Kasumi-1 (cell line): ENCODE measurements at regions not wholly inside any gene's neighbourhood (a gene's known extent, or its start where the extent isn't known, plus 50 kb on each side); places are given as distances from the start of the nearest gene placed in this dataset.

ENCODE experiments used
- DNase-seq, 2 experiments: peaks; one replicate each; lab custom pipeline; 2025; lab: John Stamatoyannopoulos, UW

DNA sequence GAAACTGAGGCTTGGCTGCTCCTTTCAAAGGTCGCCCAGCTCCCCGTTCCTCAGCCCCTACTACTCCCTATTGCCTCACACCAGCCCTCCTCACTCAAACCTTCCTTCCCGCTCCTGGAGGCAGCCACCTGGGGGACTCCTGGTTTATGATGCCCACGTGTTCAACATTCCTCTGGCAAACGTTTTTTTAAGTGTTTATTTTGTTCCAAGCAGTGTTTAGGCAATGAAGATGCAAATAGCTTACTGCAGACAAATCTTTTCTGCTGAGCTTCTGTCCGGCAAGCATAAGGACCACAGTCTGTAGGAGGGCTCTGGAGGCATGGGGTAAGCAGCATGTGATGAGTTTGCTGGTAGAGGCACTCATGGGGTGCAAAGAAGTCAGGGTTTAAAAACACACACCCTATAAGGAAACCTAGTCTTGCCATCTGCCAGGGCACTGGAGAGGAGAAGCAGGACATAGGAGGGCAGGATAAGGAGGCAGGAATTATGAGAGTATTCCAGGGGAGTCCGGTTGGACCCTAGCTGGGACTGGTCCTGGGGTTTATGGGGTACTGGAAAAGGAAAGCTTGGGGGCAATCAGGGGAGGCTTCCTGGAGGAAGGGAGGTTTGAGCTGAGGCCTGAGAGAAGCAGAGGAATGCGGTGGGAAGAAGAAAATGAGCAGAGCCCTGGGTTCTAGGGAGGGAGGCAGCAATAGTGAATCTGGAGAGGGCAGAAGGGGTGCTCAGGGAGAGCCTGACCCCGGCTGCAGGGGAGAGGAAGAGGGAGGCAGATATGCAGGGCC lies 123.3 kb downstream of the NCOR2 start:
- DNase-seq, result no peak

DNA sequence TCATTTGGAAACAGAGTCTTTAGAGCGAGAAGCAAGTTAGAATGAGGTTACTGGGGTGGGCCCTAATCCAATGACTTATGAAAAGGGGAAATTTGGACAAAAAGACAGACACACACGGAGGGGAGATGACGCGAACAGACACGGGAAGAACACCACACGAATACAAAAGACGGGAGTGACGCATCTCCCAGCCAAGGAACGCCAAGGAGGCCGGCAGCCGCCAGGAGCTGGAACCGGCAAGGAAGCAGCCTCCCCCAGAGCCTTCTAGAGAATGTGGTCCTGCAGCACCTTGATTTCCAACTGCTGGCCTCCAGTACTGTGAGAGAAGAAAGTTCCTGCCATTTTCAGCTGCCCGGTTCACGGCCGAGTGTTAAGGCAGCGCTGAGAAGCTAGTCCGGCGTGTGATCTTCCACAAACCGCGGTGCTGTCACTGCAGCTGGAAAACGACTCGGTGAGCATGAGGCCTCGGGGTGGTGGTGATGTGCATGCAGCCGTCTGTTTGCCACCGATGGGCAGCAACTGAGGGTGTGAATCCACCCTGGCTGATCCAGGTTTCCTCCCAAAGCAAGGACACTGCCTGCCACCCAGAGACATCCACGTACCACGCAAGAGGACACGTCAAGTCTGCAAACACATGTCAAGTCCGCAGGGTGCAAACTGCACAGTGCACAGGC lies 124.5 kb downstream of the NCOR2 start:
- DNase-seq, result no peak

DNA sequence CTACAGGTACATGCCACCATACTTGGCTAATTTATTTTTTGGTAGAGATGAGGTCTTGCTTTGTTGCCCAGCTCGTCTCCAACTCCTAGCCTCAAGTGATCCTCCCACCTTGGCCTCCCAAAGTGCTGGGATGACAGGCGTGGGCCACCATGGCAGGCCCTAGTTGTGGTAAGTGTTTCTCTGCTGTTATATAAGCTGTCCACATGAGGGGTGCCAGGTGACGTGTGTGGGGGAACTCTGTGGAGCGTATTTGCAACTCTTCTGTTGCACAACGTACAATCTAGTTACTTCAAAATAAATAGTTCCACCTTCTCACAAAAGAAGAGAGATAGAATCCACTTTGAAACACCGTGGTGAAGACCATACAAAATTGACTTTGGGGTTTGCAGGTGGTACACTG lies 125.1 kb downstream of the NCOR2 start:
- DNase-seq, result no peak

DNA sequence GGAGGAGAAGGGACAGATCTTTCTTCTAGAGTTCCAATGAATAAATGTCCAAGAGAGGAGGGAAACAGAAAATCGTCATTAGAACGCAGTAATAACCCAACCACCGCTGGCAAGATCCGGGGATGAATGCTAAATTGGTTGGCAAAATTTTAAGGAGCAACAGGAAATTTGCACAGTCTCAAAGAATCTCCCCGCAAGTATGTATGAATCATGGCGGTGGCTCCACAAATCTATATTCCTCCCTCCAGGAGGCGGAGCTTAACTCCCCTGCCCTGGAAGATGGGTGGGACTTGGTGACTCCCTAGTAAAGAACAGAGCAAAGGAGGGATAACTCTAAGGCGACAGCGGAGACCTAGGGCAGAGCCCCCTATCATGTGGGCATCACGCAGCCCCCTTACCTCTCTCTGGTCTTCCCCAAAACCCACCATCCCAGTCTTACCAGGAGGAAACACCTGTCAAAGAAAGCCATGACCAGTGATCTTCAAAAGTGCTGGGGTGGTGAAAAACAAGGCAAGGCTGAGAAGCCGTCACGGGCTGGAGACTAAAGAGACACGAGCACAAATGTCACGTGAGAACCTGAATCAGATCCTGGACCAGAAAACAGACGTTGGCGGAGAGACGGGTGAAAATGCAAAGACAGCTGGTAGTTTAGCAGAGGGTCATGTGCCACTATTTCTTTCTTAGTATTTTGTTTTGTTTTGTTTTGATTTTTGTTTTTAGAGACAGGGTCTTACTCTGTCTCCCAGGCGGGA lies 125.8 kb downstream of the NCOR2 start:
- no peak for DNase-seq

DNA sequence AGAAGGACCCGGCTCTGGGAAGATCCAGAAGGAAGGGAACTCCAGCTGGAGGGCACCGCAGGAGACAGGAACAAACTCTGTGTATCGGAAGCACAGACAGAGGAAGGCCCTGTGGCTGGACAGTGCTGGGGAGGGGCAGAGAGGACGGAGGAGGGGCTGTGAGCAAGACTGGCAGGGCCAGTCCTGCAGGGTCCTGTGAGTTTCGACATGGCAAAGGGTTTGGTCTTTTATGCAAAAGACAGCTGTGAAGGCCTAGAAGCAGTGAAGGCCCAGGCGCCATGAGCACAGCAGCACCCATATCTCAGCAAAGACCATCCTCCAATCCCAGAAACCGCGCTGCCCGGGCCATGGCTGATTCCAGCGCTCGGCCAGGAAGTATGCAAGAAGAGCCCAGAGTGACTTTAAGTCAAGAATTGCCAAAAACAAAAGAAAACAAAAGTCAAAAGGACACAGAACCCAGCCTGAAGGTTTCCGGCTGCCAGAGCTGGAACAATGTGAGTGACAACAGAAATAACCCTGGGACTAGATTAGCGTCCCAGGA lies 126.5 kb downstream of the NCOR2 start:
- no peak for DNase-seq

DNA sequence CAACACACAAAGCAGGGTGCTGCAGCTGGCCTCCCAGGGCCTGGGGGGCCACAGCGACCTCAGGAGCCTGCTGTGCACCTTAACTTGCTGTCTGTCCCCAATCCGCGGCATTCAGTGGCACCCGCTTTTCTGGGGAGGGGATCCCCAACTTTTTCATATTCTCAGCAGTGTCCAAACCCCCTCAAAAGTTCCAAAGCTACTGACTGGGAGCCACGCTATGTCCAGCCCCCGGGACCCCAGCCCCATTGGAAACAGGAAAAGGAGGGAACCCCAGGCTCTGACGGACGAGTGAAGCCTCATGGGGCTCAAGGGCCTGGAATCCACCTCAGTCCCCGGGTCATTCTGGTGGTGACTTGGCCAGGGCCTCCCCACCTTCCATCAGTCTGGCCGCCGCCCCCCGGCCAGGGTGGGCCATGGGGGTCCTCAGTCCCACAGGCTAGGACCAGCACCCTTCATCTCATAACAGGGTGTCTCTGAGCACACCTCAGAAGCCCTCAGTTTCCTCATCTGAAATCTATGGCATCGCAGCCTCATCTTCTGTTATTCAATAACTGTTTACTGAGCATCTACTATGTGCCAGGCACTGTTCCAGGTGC lies 127.3 kb downstream of the NCOR2 start:
- no peak for DNase-seq

DNA sequence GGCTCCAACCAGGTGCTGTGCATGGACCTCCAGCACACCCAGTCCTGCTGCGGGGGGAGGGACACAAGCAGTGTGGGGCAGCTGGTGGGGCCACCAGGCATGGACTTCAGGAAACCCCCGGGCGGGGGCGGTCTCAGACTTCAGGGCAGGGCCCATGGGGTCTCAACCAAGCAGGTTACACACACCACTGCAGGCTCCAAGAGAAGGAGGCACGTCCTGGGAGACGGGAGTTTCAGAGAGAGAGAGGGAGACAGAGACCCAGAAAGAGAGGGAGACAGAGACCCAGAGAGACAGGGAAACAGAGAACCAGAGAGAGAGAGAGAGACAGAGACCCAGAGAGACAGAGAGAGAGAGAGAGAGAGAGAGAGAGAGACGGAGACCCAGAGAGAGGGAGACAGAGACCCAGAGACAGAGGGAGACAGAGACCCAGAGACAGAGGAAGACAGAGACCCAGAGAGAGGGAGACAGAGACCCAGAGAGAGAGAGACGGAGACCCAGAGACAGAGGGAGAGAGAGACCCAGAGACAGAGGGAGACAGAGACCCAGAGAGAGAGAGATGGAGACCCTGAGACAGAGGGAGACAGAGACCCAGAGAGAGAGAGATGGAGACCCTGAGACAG lies 128.9 kb downstream of the NCOR2 start:
- DNase-seq, result no peak

DNA sequence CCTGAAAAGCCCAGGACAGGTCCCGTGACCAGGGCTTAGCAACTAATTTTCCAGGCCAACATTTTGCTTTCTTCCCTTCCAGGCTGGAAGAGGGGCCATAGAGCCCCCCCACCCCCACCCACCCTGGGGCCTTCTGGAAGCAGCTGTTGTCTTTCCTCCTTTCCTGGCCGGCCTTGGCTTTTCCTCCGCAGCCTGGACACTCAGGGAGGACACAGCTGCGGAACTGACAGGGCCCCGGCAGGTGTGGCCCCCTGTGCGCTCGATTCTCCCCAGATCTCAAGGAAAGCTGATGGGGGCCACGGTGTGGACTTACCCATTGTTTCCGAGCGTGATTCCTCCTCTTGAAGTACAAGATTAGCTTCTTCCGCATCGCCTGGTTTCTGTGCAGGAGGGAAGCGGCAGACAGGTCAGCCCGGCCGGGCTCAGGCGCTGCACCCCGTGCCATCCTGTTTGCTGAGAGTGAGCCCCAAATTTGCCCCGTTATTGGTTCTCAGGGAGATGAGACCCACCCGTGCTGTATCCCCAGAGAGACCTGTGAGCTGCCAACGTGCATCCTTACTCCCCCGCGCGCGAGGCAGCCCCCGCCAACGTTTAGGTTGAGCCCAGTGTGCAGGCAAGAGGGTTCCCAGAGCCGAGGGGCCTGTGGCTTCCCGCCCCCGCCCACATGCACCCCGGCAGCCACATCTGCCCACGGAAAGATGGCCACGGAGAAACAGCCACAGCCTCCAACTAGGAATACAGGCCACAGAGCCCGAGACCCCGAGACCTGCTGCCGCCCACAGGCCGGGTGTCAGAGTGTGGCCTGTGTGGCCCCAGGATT lies 129.6 kb downstream of the NCOR2 start:
- DNase-seq, result no peak

DNA sequence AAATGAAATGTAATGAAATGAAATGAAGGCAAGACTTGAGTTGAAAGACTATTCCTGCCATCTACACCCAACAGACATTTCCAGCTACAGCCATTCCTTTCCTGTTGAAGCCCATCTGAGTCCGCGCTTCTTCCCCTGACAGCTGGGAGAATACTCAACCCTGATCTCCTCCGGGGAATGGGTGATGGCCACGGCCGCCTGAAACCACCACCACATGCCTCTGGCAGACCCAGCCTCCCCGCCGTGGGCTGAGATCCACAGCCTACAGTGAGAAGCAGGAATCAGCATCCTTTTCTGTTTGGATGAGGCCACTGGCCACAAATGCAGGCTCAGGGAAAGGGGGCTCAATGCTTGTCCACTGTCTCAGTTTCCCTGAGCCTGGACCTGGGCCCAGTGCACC lies 130.3 kb downstream of the NCOR2 start:
- DNase-seq, result no peak

DNA sequence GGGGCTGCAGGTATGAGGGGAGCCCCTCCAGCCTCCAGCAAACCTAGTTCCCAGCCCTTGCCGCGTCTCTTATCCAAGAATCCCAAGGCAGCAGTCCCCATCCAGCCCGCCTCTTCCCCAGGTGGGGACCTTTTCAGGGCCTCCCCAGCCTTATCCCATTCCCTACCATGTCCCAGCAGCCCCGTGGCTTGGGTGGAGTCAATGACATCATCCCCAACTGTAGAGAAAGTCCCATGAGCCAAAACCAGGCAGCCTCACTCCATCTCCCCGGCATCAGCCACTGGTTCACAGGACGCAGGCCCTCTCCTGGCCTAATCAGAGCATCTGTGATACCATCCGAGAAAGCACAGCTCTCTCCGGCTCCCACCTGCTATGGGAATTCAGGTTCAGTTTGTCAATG lies 131.0 kb downstream of the NCOR2 start:
- no peak for DNase-seq

DNA sequence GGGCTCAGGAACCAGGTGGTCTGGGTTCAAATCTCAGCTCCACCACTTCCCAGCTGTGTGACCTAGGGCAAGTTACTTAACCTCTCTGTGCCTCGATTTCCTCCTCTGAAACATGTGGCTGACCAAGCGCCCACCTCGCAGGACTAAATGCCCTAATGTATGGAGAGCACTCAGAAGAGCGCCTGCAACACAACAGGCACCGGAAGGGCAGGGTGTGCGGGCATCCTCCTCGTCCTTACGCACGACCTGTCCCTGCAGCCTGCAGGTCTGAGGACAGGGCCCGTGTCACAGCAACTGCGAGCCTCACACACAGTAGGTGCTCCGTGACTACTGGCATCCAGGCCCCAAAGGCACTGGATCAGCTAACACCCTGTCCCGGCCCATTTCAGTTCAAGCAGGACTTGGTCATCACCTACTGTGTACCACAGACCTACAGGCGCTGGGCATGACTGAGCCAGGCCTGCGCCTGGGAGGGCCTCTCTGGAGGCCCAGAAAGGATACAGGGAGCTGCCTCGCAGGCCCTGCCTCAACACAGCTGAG lies 131.5 kb downstream of the NCOR2 start:
- DNase-seq, result no peak

DNA sequence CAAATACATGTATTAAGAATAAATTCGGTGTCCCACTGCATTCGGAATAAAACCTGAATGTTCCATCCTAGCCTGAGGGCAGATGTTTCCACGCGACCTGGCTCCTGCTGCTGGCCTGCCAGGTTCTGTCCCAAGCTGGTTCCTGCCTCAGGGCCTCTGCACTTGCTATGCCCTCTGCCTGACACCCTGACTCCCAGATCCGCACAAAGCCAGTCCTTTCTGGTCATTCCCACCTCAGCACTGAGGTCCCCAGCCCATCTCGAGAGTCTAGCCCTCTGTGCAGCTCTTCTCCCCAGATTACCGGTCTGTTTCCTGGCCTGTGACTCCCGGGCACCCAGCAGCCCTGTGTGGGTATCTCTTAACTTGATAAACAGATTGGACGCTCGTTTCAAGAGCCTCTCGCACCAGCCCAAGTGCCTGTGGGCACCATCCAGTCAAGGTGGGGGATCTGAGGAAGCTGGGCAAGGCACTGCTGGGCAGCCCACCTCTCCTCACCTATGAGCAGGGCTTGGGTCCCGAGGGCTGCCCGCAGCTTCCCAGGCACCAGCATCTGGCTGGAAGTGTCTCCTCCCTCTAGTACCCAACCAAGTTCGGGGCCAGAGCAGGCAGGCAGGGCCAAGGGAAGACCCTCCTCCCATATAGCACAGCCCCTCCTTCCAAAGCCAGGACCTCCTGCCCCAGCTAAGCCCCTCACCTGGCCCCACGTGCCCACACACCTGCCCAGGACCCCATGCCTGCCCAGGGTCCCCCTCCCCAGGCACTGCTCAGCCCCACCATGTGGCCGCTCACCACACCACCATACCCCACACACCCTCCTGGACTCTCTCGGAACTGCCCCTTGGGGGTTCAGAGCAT lies 132.2 kb downstream of the NCOR2 start:
- DNase-seq, result no peak

DNA sequence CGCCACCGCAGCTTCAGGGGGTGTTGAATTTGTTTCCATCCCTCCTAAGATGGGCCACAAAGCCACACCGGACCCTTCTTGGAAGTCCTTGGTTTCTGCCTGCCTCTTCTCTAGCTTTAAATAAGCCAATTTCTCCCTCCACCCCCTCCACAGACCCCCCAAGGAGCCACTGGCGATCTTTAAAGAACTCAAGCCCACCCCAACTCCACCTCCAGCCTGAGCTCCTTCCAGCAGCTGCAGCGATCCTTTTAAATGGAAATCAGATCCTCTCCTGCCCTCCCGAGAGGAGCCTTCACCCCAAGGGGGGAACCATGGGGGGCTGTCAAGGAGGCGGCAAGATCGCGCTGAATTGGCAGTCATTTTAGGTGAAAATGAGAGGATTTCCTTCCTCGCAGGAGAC lies 133.1 kb downstream of the NCOR2 start:
- DNase-seq, result no peak

DNA sequence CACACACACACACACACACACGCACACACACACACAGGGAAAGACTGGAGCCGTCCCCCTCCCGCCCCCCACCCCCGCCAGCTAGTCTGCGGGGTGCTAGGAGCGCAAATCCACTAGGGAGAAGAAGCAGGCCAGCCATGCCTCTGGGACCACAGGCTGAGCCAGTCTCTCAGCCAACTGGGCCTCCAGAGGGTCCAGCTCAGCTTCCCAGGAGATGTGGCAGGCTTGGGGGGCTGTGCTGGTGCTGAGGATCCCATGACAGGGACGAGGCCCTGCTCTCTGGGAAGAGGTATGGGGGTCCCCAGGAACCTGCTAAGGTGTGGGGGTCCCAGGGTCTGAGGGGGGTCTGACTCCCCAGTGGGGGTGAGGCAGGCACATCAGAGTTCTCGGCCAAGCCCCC lies 133.5 kb downstream of the NCOR2 start:
- DNase-seq, result no peak

DNA sequence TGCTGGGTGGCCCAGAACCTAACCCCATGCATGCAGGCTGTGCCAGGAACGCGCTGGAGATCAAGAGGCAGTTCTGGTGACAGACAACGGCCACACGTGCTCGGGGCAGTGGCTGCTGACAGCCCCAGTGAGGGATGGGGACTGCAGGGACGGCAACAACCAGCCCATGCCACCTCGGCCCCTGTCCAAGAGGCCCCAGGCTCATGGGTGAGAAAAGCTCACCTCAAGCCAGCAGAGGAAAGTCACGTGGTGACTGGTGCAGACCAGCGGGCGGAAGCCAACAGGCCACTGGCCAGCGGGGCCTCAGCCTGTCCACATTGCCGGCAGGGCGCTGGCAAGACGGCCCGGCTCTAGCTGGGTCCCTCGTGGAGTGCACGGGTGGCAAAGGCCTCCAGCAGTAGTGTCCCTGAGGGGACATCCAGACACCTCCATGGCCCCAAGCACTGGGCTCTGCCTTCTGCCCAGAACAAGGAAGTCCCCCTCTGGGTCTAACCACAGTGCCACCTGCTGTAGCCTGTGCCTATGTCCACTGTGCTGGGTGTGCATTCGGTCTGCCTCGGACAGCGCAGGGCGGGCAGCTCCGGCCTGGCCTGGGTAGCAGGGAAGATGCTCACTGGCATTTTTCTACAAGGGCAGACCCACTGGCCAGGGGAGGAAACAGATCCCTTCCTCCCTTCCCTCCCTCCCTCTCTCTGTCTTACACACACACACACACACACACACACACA lies 134.1 kb downstream of the NCOR2 start:
- no peak for DNase-seq

DNA sequence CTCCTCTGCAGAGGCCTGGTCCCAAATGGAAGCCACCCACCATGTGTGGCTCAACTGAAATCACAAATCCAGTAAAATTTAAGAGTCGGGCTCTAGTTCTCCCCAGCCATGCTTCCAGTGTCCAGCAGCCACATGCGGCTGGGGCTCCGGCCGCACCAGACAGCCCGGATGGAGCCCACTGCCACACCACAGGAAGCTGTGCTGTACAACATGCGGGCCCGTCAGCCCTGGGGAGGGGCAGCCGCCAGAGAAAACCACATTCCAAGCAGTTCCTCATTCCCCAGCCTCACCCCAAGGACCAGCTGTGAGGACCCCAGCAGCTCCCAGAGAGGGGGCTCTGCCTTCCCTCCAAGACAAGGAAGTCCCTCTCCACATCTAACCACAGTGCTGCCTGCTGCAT lies 135.0 kb downstream of the NCOR2 start:
- no peak for DNase-seq

DNA sequence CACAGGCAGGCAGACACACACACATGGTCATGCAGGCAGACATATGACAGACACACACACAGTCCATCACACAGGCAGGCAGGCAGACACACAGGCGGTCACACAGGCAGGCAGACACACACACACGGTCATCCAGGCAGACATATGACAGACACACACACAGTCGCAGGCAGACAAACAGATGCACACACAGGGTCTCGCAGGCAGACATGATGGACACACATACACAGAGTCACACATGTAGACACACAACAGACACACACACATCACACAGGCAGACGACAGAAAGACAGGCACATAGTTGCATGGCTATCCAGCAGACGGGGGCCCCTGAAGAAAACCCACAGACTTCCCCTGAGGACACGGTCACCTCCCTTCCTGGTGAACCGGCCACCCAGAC lies 135.4 kb downstream of the NCOR2 start:
- DNase-seq, result no peak

DNA sequence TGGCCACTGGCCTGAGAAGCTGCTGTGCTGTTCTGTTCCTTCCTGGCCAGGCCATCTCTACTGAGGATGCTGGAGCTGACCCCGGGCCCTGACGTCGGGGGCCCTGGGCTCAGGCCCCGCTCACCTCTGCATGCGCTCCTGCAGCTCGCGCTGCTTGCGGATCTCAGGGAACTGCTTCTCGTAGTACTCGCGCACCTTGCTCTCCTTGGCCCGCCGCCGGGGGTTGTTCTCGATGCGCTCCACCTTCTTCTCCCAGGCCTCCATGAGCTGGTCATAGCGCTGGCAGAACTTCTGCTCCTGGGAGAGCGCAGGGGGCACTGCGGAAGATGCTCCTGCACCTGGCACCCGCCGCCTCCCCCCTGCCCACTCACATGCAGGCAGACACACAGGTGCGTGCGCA lies 135.6 kb downstream of the RFLNA start:
- DNase-seq, result no peak

DNA sequence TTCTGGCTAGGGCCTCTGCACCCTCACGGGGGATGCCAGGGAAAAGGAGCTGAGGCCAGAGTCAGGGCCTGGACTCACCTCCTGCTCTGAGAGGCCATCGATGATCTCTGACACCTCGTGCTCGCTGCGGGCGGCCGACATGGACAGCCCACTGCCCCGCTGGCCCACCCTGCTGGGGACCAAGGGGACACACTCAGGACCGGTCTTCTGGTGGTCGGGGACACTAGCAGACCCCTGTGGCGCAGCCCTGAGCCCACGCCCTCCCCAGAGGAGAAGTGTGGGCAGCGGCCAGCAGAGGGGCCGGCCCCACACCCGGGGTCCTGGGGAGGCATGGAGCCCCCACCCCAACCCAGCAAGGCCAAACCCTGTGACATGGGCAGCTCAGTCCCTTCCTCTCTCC lies 134.6 kb downstream of the RFLNA start:
- no peak for DNase-seq
